ENCODE measurements at regions not wholly inside any gene's neighbourhood (a gene's known extent, or its start where the extent isn't known, plus 50 kb on each side); places are given as distances from the start of the nearest gene placed in this dataset.

DNA sequence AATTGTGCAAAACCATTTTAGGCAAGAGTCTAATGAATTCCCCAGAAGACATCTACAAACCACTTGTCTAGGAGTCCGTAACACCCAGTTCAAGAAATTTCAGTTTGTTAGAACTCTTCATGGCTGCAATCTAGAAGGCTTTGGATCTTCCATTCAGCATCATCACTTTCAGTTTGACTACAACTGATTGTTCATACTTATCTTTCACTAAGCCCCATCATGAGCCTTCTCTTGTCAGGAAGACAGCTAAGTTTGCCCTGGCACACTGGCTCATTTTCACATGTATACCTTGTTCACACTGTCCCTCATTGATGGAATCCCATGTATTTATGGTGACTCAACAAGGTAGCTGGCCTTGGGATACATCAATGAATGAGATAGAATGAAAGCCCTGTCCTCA is 898.4 kb upstream of the CELF4 start:
- H3K36me3 ChIP-seq (ENCODE audit: control insufficient read depth, insufficient read depth, low read length) = no peaks in the 10 kb centered on the region
- DNase-seq = no peak
- no peaks in the 10 kb centered on the region for H3K9me3 ChIP-seq (ENCODE audit: control insufficient read depth, low read length)
- no peaks in the 10 kb centered on the region for H3K4me1 ChIP-seq (ENCODE audit: control insufficient read depth, insufficient read depth, low read length, poor library complexity, severe bottlenecking)
- no peaks in the 10 kb centered on the region for H3K27me3 ChIP-seq (replicated peaks; ENCODE audit: control insufficient read depth, insufficient read depth, low read length, poor library complexity, severe bottlenecking)
- no peak overlapping the region for H3K27ac ChIP-seq (ENCODE audit: insufficient read depth, low read length, poor library complexity, severe bottlenecking)
- H3K4me3 ChIP-seq (ENCODE audit: insufficient read depth, low read depth, low read length, poor library complexity, severe bottlenecking) = no peak overlapping the region

DNA sequence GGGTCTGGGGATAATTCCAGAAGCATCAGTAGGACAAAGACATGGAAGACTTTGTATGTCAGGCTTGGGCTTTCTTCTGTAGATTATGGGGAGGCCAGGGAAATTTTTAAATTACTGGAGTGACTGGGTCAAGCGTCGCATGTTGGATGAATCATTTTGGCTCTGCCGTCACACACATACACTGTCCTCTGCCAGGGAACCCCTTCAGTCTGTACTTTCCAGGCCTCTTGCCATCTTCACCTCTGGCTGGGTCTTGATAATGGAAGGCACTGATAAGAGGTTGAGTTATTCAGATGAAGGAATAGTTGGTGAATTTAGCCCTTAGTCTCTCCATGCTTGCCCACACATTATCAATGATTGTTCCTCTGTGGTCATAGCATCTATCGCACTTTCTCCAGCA is 895.1 kb upstream of the CELF4 start:
- Histone ChIP-seq H3K27ac (ENCODE audit: insufficient read depth, low read length, poor library complexity, severe bottlenecking) (no peak overlapping the region), H3K27me3 (replicated peaks; ENCODE audit: control insufficient read depth, insufficient read depth, low read length, poor library complexity, severe bottlenecking) (no peaks in the 10 kb centered on the region), H3K4me1 (ENCODE audit: control insufficient read depth, insufficient read depth, low read length, poor library complexity, severe bottlenecking) (no peaks in the 10 kb centered on the region), H3K36me3 (ENCODE audit: control insufficient read depth, insufficient read depth, low read length) (no peaks in the 10 kb centered on the region), H3K9me3 (ENCODE audit: control insufficient read depth, low read length) (no peaks in the 10 kb centered on the region), H3K4me3 (ENCODE audit: insufficient read depth, low read depth, low read length, poor library complexity, severe bottlenecking) (no peak overlapping the region)
- DNase-seq = no peak

DNA sequence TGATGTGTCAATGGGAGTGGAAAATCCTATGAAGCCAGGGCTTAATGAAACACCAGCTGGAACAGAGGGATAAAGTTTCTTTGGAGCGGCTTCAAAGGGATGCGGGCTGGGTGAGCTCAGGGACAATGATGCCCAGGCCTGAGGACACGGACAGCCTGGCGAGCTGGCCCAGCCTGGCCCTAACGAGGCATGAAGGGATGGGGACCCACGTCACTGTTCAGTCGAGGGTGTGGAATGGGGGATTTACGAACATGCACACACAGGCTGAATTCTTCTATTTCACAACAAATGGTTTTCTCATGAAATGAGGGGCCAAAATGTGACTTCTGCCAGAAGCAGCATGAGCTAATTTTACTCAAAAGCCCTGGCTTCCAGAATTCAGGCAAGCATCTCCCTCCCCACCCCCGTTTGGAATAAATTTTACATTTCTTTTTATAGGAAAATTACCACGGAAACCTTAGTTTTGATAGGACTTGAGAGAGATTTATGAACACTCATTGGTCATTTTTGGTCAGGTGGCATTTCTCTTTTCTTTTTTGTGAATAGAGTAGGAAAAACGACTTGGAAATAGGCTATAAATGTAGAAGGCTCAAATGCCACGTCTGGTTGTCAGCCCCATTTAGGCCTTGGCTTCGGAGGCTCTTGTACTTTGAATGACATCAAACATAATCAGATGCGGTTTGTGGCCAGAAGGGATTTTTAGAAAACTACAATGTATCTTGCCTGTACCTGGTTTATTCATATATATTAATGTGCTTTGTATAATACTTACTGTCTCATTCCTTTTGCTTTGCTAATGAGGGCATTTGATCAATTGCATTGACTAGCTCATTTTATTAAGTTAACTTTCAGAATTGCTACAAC is 893.8 kb upstream of the CELF4 start:
- Histone ChIP-seq H3K27me3 (replicated peaks; ENCODE audit: control insufficient read depth, insufficient read depth, low read length, poor library complexity, severe bottlenecking) (no peaks in the 10 kb centered on the region), H3K4me3 (ENCODE audit: insufficient read depth, low read depth, low read length, poor library complexity, severe bottlenecking) (no peak overlapping the region), H3K9me3 (ENCODE audit: control insufficient read depth, low read length) (no peaks in the 10 kb centered on the region), H3K27ac (ENCODE audit: insufficient read depth, low read length, poor library complexity, severe bottlenecking) (no peak overlapping the region), H3K36me3 (ENCODE audit: control insufficient read depth, insufficient read depth, low read length) (no peaks in the 10 kb centered on the region), H3K4me1 (ENCODE audit: control insufficient read depth, insufficient read depth, low read length, poor library complexity, severe bottlenecking) (no peaks in the 10 kb centered on the region)
- DNase-seq = no peak

DNA sequence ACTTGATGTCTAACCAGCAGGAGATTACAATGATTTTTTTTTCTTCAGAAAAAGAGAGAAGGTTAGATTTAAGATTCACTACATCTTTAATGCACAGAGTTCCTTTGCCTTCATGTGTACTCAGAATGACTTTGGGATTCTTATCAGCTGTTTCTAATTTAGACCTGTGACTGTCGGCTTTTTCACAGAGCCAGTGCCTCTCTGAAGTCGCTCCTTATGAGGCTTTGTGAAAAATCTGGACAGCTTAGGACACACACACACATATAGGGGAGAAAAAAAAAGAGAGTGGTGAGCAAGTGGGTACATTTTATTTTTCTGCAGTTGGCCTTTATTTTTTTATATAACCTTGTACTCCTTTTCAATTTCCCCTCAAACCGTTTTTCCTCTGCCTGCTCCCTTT is 893.1 kb upstream of the CELF4 start:
- H3K4me3 ChIP-seq (ENCODE audit: insufficient read depth, low read depth, low read length, poor library complexity, severe bottlenecking) = no peak overlapping the region
- no peaks in the 10 kb centered on the region for H3K27me3 ChIP-seq (replicated peaks; ENCODE audit: control insufficient read depth, insufficient read depth, low read length, poor library complexity, severe bottlenecking)
- no peak for DNase-seq
- no peak overlapping the region for H3K27ac ChIP-seq (ENCODE audit: insufficient read depth, low read length, poor library complexity, severe bottlenecking)
- H3K9me3 ChIP-seq (ENCODE audit: control insufficient read depth, low read length) = no peaks in the 10 kb centered on the region
- H3K36me3 ChIP-seq (ENCODE audit: control insufficient read depth, insufficient read depth, low read length) = no peaks in the 10 kb centered on the region
- H3K4me1 ChIP-seq (ENCODE audit: control insufficient read depth, insufficient read depth, low read length, poor library complexity, severe bottlenecking) = no peaks in the 10 kb centered on the region

DNA sequence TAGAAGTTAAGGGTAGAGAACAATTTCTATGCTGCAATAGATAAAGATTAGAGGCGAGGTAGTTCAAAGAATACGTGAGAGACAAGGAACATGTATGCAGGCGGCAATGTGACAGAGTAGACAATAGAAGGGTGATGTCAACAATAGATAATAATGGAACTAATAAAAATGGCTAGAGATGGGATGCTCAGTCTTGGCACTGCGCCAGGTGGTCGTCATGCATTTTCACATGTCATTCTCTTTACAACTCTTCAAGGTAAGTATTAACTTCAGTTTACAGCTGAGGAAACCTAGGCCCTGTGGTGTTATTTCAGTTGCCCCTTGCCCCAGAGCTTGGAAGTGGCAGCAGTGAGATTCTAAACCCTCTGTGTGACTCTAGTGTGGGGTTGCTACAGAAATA is 890.7 kb upstream of the CELF4 start:
- H3K4me3 ChIP-seq (ENCODE audit: insufficient read depth, low read depth, low read length, poor library complexity, severe bottlenecking) = no peak overlapping the region
- DNase-seq = no peak
- H3K4me1 ChIP-seq (ENCODE audit: control insufficient read depth, insufficient read depth, low read length, poor library complexity, severe bottlenecking) = no peaks in the 10 kb centered on the region
- no peaks in the 10 kb centered on the region for H3K27me3 ChIP-seq (replicated peaks; ENCODE audit: control insufficient read depth, insufficient read depth, low read length, poor library complexity, severe bottlenecking)
- H3K27ac ChIP-seq (ENCODE audit: insufficient read depth, low read length, poor library complexity, severe bottlenecking) = no peak overlapping the region
- no peaks in the 10 kb centered on the region for H3K36me3 ChIP-seq (ENCODE audit: control insufficient read depth, insufficient read depth, low read length)
- H3K9me3 ChIP-seq (ENCODE audit: control insufficient read depth, low read length) = no peaks in the 10 kb centered on the region

DNA sequence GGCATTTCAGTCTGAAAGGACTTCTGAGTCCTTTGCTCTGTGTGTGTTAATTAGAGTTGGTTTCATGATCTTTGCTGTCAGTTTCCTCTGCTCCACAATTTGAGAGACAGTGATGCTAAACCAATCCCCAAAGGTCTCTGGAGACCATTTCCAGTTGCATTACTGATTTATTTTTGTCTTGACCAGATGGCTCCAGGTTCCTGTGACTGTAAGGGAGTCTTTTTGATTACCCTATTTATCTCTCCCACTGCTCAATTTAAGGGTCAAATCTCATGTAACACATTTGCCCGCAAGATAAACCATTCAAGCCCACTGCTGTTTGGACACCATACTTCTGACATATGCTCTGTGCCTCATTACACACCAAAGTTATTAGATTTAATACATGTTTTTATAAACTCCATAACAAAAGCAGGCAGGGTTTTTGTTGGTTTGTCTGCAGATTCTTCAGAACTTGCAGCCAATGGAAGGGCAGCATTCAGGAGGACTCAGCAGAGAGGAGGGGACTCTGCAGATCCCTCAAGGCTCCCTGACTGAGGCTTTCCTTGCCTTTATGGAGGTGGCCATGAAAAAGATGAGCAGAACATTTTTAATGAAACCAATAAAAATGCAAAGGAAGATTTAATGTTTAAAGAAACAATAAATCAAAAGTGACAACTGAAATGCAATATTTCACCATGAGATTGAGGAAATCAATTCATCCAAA is 889.3 kb upstream of the CELF4 start:
- H3K27ac ChIP-seq (ENCODE audit: insufficient read depth, low read length, poor library complexity, severe bottlenecking) = no peak overlapping the region
- H3K27me3 ChIP-seq (replicated peaks; ENCODE audit: control insufficient read depth, insufficient read depth, low read length, poor library complexity, severe bottlenecking) = no peaks in the 10 kb centered on the region
- H3K36me3 ChIP-seq (ENCODE audit: control insufficient read depth, insufficient read depth, low read length) = no peaks in the 10 kb centered on the region
- no peaks in the 10 kb centered on the region for H3K4me1 ChIP-seq (ENCODE audit: control insufficient read depth, insufficient read depth, low read length, poor library complexity, severe bottlenecking)
- H3K4me3 ChIP-seq (ENCODE audit: insufficient read depth, low read depth, low read length, poor library complexity, severe bottlenecking) = no peak overlapping the region
- H3K9me3 ChIP-seq (ENCODE audit: control insufficient read depth, low read length) = no peaks in the 10 kb centered on the region
- no peak for DNase-seq

DNA sequence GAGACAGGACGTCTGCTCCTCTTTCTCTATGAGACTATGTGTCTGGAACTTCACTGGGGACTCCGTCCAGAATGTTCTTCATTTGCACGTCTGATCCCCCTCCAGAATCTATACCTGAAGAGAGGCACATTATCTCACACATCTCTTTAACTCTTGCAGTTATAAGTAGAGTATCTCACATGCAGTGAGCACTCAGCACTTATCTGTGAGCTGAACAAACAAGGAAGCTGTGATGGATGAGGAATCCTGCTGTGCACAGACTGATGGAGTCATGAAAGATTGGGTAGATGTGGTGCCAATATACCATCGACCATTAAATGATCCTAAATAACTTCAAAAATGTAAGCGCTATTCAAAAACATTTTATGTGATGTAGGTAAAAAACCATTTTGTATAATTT is 888.3 kb upstream of the CELF4 start:
- H3K4me1 ChIP-seq (ENCODE audit: control insufficient read depth, insufficient read depth, low read length, poor library complexity, severe bottlenecking) = no peaks in the 10 kb centered on the region

DNA sequence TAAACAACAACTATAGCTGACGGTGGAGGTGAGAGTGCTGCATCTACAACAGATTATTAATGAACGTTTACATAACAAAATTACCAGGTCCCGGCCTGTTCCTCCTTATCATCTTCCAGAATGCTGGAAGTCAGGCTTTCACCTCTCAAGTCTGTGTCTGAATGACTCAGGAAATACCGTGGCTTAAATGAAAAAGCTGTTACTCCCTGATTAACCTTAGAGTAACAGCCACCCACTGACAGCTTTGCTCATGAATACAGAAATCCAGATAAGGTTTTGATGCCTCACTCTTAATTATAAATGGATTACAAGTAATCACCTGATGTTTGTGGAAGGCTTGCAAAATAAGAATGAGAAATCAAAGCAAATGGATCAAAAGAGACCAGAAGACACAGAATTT is 885.3 kb upstream of the CELF4 start:
- Histone ChIP-seq H3K9me3 (ENCODE audit: control insufficient read depth, low read length) (no peaks in the 10 kb centered on the region), H3K27ac (ENCODE audit: insufficient read depth, low read length, poor library complexity, severe bottlenecking) (no peak overlapping the region), H3K4me1 (ENCODE audit: control insufficient read depth, insufficient read depth, low read length, poor library complexity, severe bottlenecking) (no peaks in the 10 kb centered on the region), H3K36me3 (ENCODE audit: control insufficient read depth, insufficient read depth, low read length) (no peaks in the 10 kb centered on the region), H3K27me3 (replicated peaks; ENCODE audit: control insufficient read depth, insufficient read depth, low read length, poor library complexity, severe bottlenecking) (no peaks in the 10 kb centered on the region), H3K4me3 (ENCODE audit: insufficient read depth, low read depth, low read length, poor library complexity, severe bottlenecking) (no peak overlapping the region)
- no peak for DNase-seq

More for the DNA sequence above, 888.3 kb upstream of the CELF4 start:
- Histone ChIP-seq H3K36me3 (ENCODE audit: control insufficient read depth, insufficient read depth, low read length) (no peaks in the 10 kb centered on the region), H3K9me3 (ENCODE audit: control insufficient read depth, low read length) (no peaks in the 10 kb centered on the region), H3K27ac (ENCODE audit: insufficient read depth, low read length, poor library complexity, severe bottlenecking) (no peak overlapping the region), H3K4me3 (ENCODE audit: insufficient read depth, low read depth, low read length, poor library complexity, severe bottlenecking) (no peak overlapping the region), H3K27me3 (replicated peaks; ENCODE audit: control insufficient read depth, insufficient read depth, low read length, poor library complexity, severe bottlenecking) (no peaks in the 10 kb centered on the region)
- no peak for DNase-seq

DNA sequence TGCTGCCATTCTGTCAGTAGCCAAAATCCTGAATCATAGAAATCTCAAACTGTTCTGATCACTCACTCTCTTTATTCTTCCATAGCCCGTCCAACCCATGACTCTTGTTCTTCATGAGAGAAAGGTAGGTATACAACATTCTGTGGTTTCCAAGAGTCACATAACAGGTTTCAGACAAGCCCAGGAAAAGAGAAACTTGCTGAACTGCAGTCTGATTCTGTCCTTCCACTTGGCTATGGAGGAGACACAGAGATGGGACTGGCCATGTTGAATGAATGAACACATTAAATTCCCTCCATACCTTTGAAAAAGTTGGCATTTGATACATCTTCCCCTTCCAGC is 880.2 kb upstream of the CELF4 start:
- Histone ChIP-seq H3K27ac (ENCODE audit: insufficient read depth, low read length, poor library complexity, severe bottlenecking) (no peak overlapping the region), H3K36me3 (ENCODE audit: control insufficient read depth, insufficient read depth, low read length) (no peaks in the 10 kb centered on the region), H3K9me3 (ENCODE audit: control insufficient read depth, low read length) (no peaks in the 10 kb centered on the region), H3K4me3 (ENCODE audit: insufficient read depth, low read depth, low read length, poor library complexity, severe bottlenecking) (no peak overlapping the region), H3K27me3 (replicated peaks; ENCODE audit: control insufficient read depth, insufficient read depth, low read length, poor library complexity, severe bottlenecking) (no peaks in the 10 kb centered on the region), H3K4me1 (ENCODE audit: control insufficient read depth, insufficient read depth, low read length, poor library complexity, severe bottlenecking) (no peaks in the 10 kb centered on the region)
- no peak for DNase-seq

DNA sequence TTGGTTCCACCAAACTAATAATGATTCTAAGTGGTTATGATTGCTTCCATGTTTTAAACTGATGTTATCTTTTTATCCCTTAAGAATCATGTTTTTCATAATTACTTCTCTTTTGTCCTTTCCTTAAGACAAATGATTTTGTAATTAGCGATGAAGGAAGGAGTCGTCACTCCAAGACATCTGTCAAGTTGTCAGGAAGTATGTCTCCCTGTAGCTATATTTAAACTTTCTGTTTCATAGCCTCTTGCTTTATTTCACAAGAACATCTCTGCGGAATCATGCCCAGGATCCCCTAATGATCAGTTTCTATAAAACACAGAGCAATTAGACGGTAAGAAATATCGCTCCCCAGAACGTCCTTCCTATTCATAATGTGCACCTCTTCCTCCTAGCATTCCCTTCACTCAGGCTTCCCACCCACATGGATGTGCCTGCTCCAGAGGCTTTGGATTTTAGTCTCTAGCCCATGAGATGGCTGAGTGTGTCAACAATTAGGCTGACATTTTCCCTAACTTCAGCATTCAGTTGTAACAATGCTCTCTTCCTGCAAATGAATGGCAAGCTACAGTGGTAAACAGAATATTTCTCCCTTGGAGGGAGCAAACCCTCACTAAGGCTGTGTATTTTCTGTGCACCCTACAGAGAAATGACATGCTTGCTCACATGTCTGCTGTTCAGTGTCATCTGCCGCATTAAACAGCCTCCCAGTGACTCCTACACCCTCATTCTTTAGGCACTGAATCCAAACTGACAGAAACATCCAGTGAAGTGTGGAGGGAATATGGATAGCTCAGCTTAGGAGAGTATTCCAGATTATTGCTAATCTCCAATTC is 879.6 kb upstream of the CELF4 start:
- DNase-seq = no peak
- Histone ChIP-seq H3K27me3 (replicated peaks; ENCODE audit: control insufficient read depth, insufficient read depth, low read length, poor library complexity, severe bottlenecking) (no peaks in the 10 kb centered on the region), H3K27ac (ENCODE audit: insufficient read depth, low read length, poor library complexity, severe bottlenecking) (no peak overlapping the region), H3K4me1 (ENCODE audit: control insufficient read depth, insufficient read depth, low read length, poor library complexity, severe bottlenecking) (no peaks in the 10 kb centered on the region), H3K36me3 (ENCODE audit: control insufficient read depth, insufficient read depth, low read length) (no peaks in the 10 kb centered on the region), H3K9me3 (ENCODE audit: control insufficient read depth, low read length) (no peaks in the 10 kb centered on the region), H3K4me3 (ENCODE audit: insufficient read depth, low read depth, low read length, poor library complexity, severe bottlenecking) (no peak overlapping the region)

All from effector memory CD4-positive, alpha-beta T cell (primary cell).